ENCODE measurements at regions not wholly inside any gene's neighbourhood (a gene's known extent, or its start where the extent isn't known, plus 50 kb on each side); places are given as distances from the start of the nearest gene placed in this dataset.

DNA sequence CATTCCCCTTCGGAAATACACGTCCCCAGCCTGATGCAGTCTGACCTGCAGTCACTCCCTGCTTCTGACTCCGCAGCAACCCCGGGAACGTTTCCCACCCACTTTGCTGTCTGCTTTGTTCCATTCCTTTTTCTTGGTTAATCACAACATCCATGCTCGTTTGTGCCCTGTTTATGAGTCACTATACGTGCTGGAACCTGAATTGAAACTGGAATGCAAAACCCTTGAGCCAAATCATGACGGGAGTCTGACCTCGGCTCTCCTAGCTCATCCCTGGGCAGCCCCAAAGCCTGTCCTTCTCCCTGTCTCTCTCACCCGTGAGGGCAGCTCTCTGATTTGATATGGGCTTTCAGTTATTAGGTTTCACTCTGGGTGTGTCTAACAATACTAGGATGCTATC, 57.1 kb upstream of the RNF152 start:
- Histone ChIP-seq H3K9me3 (replicated peaks in 1 of 2; ENCODE audit: control insufficient read depth in 1 of 2, insufficient read depth in 1 of 2, low read length in 2 of 2) (no peaks in the 10 kb centered on the region), H3K4me1 (ENCODE audit: control insufficient read depth in 1 of 2, insufficient read depth in 2 of 2, low read length in 2 of 2) (no peaks in the 10 kb centered on the region), H3K4me2 (replicated peaks; ENCODE audit: extremely low read depth, low read length, poor library complexity, severe bottlenecking) (no peak overlapping the region), H2AFZ (ENCODE audit: insufficient read depth, low read depth, low read length, poor library complexity, severe bottlenecking) (no peak overlapping the region), H3K4me3 (replicated peaks in 1 of 3; ENCODE audit: low read depth in 2 of 3, low read length in 3 of 3) (no peak overlapping the region), H3K79me2 (ENCODE audit: insufficient read depth, low read length) (no peaks in the 10 kb centered on the region), H3K27me3 (ENCODE audit: control insufficient read depth in 2 of 2, insufficient read depth in 2 of 2, low read length in 2 of 2) (peaks cover 0 to 3% of the 10 kb centered on the region in 2 donors), H4K20me1 (ENCODE audit: insufficient read depth, low read length) (no peaks in the 10 kb centered on the region), H3K9ac (ENCODE audit: insufficient read depth, low read length, poor library complexity, severe bottlenecking) (no peak overlapping the region), H3K36me3 (replicated peaks in 1 of 2; ENCODE audit: control insufficient read depth in 1 of 2, insufficient read depth in 2 of 2, low read length in 2 of 2) (no peaks in the 10 kb centered on the region), H3K27ac (ENCODE audit: low read depth in 1 of 2, low read length in 2 of 2) (no peak overlapping the region)
- Mint-ChIP-seq H3K4me1 (peaks cover 6% of the 10 kb centered on the region), H3K36me3 (no peaks in the 10 kb centered on the region), H3K27me3 (ENCODE audit: low read depth in 3 of 3) (peaks cover 2 to 11% (median 4%) of the 10 kb centered on the region in 3 donors), H3K4me3 (no peak overlapping the region), H3K9me3 (peaks cover 3 to 8% (median 4%) of the 10 kb centered on the region in 7 donors), H3K27ac (no peak overlapping the region)
- DNase-seq, result no peak
- no peak for TF ChIP-seq CTCF (IDR thresholded peaks at IDR 0.05)
- intact Hi-C loops (cut with micrococcal nuclease), result no loop called here
- over 99% methylated on average over 9 of the region's 10 CpGs for WGBS (ENCODE audit: insufficient coverage)

GRCh38 chr18:61948846-61949438, 56.1 kb upstream of the RNF152 start:
- H3K27ac Mint-ChIP-seq, result no peak overlapping the region
- Histone ChIP-seq H4K20me1 (ENCODE audit: insufficient read depth, low read length) (no peaks in the 10 kb centered on the region), H3K27ac (ENCODE audit: low read depth in 1 of 2, low read length in 2 of 2) (no peak overlapping the region), H3K9me3 (replicated peaks in 1 of 2; ENCODE audit: control insufficient read depth in 1 of 2, insufficient read depth in 1 of 2, low read length in 2 of 2) (no peaks in the 10 kb centered on the region), H3K4me1 (ENCODE audit: control insufficient read depth in 1 of 2, insufficient read depth in 2 of 2, low read length in 2 of 2) (no peaks in the 10 kb centered on the region), H3K79me2 (ENCODE audit: insufficient read depth, low read length) (no peaks in the 10 kb centered on the region), H3K36me3 (replicated peaks in 1 of 2; ENCODE audit: control insufficient read depth in 1 of 2, insufficient read depth in 2 of 2, low read length in 2 of 2) (no peaks in the 10 kb centered on the region), H3K27me3 (ENCODE audit: control insufficient read depth in 2 of 2, insufficient read depth in 2 of 2, low read length in 2 of 2) (peaks cover 0 to 3% of the 10 kb centered on the region in 2 donors), H3K4me2 (replicated peaks; ENCODE audit: extremely low read depth, low read length, poor library complexity, severe bottlenecking) (no peak overlapping the region), H2AFZ (ENCODE audit: insufficient read depth, low read depth, low read length, poor library complexity, severe bottlenecking) (no peak overlapping the region), H3K9ac (ENCODE audit: insufficient read depth, low read length, poor library complexity, severe bottlenecking) (no peak overlapping the region), H3K4me3 (replicated peaks in 1 of 3; ENCODE audit: low read depth in 2 of 3, low read length in 3 of 3) (no peak overlapping the region)
- no peaks in the 10 kb centered on the region for H3K36me3 Mint-ChIP-seq
- H3K4me1 Mint-ChIP-seq, result peaks cover 10% of the 10 kb centered on the region
- H3K4me3 Mint-ChIP-seq, result no peak overlapping the region
- 100% methylated on average over 1 of the region's 6 CpGs for WGBS (ENCODE audit: insufficient coverage)
- intact Hi-C loops (cut with micrococcal nuclease), result no loop called here
- TF ChIP-seq CTCF (IDR thresholded peaks at IDR 0.05), result no peak
- no peak for DNase-seq
- H3K9me3 Mint-ChIP-seq, result peaks cover 0 to 4% (median 0%) of the 10 kb centered on the region in 7 donors
- peaks cover 2 to 13% (median 4%) of the 10 kb centered on the region in 3 donors for H3K27me3 Mint-ChIP-seq (ENCODE audit: low read depth in 3 of 3)
